Trophoblast cell (in vitro differentiated cells and primary cell): ENCODE measurements at regions not wholly inside any gene's neighbourhood (a gene's known extent, or its start where the extent isn't known, plus 50 kb on each side); places are given as distances from the start of the nearest gene placed in this dataset.

Source experiments
- DNase-seq, 2 donors: peaks; one replicate each; pipeline ENCODE4 v3.0.0-alpha.2; 2016
- H2AFZ ChIP-seq: 2 replicates; pipeline ENCODE4 v1.6.1; 2013; ENCODE audit warnings: low read length, moderate library complexity, mild to moderate bottlenecking; ENCODE audit not compliant: insufficient read depth, poor library complexity
- H2AK5ac ChIP-seq: 2 replicates; pipeline ENCODE4 v1.6.1; 2013; ENCODE audit warnings: mild to moderate bottlenecking, low read length
- H2BK120ac ChIP-seq: 2 replicates; pipeline ENCODE4 v1.6.1; 2013; ENCODE audit warnings: low read length, mild to moderate bottlenecking, moderate library complexity; ENCODE audit not compliant: insufficient read depth, poor library complexity
- H2BK12ac ChIP-seq: 2 replicates; pipeline ENCODE4 v1.6.1; 2013; ENCODE audit warnings: mild to moderate bottlenecking, low read length, moderate library complexity
- H2BK5ac ChIP-seq: 2 replicates; pipeline ENCODE4 v1.6.1; 2013; ENCODE audit warnings: low read length, low read depth, moderate library complexity, mild to moderate bottlenecking; ENCODE audit not compliant: poor library complexity
- H3K14ac ChIP-seq: 2 replicates; pipeline ENCODE4 v1.6.1; 2013; ENCODE audit warnings: mild to moderate bottlenecking, low read length
- H3K18ac ChIP-seq: 2 replicates; pipeline ENCODE4 v1.6.1; 2013; ENCODE audit warnings: mild to moderate bottlenecking, low read length
- H3K23ac ChIP-seq: 2 replicates; pipeline ENCODE4 v1.6.1; 2013; ENCODE audit warnings: low read length
- H3K27ac ChIP-seq: 2 replicates; pipeline ENCODE4 v1.5.1; 2013; ENCODE audit warnings: low read depth, mild to moderate bottlenecking, inconsistent platforms, low read length, moderate library complexity
- H3K27me3 ChIP-seq: 2 replicates; pipeline ENCODE4 v1.6.1; 2013; ENCODE audit warnings: inconsistent platforms, mild to moderate bottlenecking, low read length, moderate library complexity; ENCODE audit not compliant: insufficient read depth
- H3K36me3 ChIP-seq, 2 experiments: 1 replicate in 1 of 2; 2 replicates in 1 of 2; pipeline ENCODE4 v1.6.1; 2013; ENCODE audit warnings: low read length in 2 of 2, mild to moderate bottlenecking in 2 of 2, moderate library complexity in 1 of 2; ENCODE audit not compliant: insufficient read depth in 2 of 2, control insufficient read depth in 1 of 2
- H3K4ac ChIP-seq: 2 replicates; pipeline ENCODE4 v1.6.1; 2013; ENCODE audit warnings: low read depth, mild to moderate bottlenecking, low read length, moderate library complexity
- H3K4me1 ChIP-seq, 2 experiments: 1 replicate in 1 of 2; 2 replicates in 1 of 2; pipeline ENCODE4 v1.6.1; 2013; ENCODE audit warnings: low read length in 2 of 2, mild to moderate bottlenecking in 2 of 2, moderate library complexity in 1 of 2; ENCODE audit not compliant: insufficient read depth in 2 of 2, control insufficient read depth in 1 of 2
- H3K4me2 ChIP-seq: 2 replicates; pipeline ENCODE4 v1.6.1; 2013; ENCODE audit warnings: inconsistent platforms, mild to moderate bottlenecking, low read length, moderate library complexity
- H3K4me3 ChIP-seq: 2 replicates; pipeline ENCODE4 v1.5.1; 2013; ENCODE audit warnings: mild to moderate bottlenecking, low read depth, low read length, inconsistent platforms
- H3K79me1 ChIP-seq: one replicate; pipeline ENCODE4 v1.6.1; 2013; ENCODE audit warnings: low read length
- H3K79me2 ChIP-seq: 2 replicates; pipeline ENCODE4 v1.6.1; 2013; ENCODE audit warnings: low read length, mild to moderate bottlenecking; ENCODE audit not compliant: control insufficient read depth, insufficient read depth, poor library complexity
- H3K9ac ChIP-seq: 2 replicates; pipeline ENCODE4 v1.6.1; 2013; ENCODE audit warnings: mild to moderate bottlenecking, low read length
- H3K9me3 ChIP-seq: 2 replicates; pipeline ENCODE4 v1.6.1; 2013; ENCODE audit warnings: low read depth, mild to moderate bottlenecking, control low read depth, inconsistent platforms, low read length; ENCODE audit not compliant: insufficient read depth
- H4K12ac ChIP-seq: 2 replicates; pipeline ENCODE4 v1.6.1; 2013; ENCODE audit warnings: low read depth, mild to moderate bottlenecking, low read length, moderate library complexity
- H4K8ac ChIP-seq: 2 replicates; pipeline ENCODE4 v1.6.1; 2013; ENCODE audit warnings: low read depth, mild to moderate bottlenecking, low read length, moderate library complexity
- H4K91ac ChIP-seq: one replicate; pipeline ENCODE4 v1.6.1; 2013; ENCODE audit warnings: low read depth, mild to moderate bottlenecking, low read length, moderate library complexity
- WGBS: extraction: QIAGEN DNeasy Blood & Tissue Kit; methylation state at CpG from one replicate; pipeline ENCODE4 v1.1.7; 2013; ENCODE audit warnings: missing lambda C conversion rate; ENCODE audit not compliant: insufficient read length, insufficient coverage; ENCODE audit errors: extremely low coverage; 5-methylcytosine and 5-hydroxymethylcytosine counted together

- no peak overlapping the region for H2AFZ ChIP-seq
- no peak overlapping the region for H3K4me3 ChIP-seq
- no peak overlapping the region for H4K12ac ChIP-seq
- no peak overlapping the region for H3K23ac ChIP-seq
- H3K79me2 ChIP-seq: no peaks in the 10 kb centered on the region
- H4K8ac ChIP-seq: no peak overlapping the region
- H3K27ac ChIP-seq: no peak overlapping the region
- H3K4ac ChIP-seq: no peak overlapping the region
- H2BK12ac ChIP-seq: no peak overlapping the region
- H3K27me3 ChIP-seq: no peaks in the 10 kb centered on the region
- WGBS: no CpG with 5 or more reads among the region's 4 CpGs
- peaks cover 0 to 2% of the 10 kb centered on the region in 2 experiments for H3K4me1 ChIP-seq
- H2BK5ac ChIP-seq: no peak overlapping the region
- DNase-seq: no peak
- no peak overlapping the region for H3K14ac ChIP-seq
- no peaks in the 10 kb centered on the region for H3K79me1 ChIP-seq
- H3K18ac ChIP-seq: no peak overlapping the region
- no peak overlapping the region for H2BK120ac ChIP-seq
- no peaks in the 10 kb centered on the region for H3K36me3 ChIP-seq
- H4K91ac ChIP-seq: no peak overlapping the region
- H3K4me2 ChIP-seq: no peak overlapping the region
- no peak overlapping the region for H3K9ac ChIP-seq
- H3K9me3 ChIP-seq: no peaks in the 10 kb centered on the region
- no peak overlapping the region for H2AK5ac ChIP-seq
Observed at GRCh38 chr17:6244796-6245195, 174.6 kb downstream of the WSCD1 start.

DNA sequence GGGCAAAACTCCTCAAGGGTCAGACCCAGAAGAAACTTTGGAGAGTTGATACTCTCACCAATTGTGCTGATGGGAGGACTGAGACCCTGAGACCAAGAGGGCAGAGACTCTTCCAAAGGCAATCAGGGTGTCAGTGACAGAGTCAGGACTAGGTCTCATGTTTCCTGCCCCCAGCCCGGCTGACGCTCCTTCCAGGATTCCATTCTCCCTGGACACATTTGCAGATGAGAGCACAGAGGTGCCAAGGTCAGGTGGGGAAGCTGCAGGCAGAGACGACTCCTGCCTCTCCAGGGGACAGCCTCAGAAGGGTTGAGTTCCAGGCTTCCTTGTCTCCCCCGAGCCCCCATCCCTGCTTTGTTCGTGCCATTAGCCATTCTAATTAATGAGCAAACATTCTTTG lies 174.1 kb downstream of the WSCD1 start:
- Histone ChIP-seq H2AFZ (no peak overlapping the region), H3K4me1 (peaks cover 0 to 2% of the 10 kb centered on the region in 2 experiments), H2BK120ac (no peak overlapping the region), H3K79me2 (no peaks in the 10 kb centered on the region), H3K14ac (no peak overlapping the region), H3K9ac (no peak overlapping the region), H3K36me3 (no peaks in the 10 kb centered on the region), H2BK5ac (no peak overlapping the region), H3K23ac (no peak overlapping the region), H3K4me3 (no peak overlapping the region), H3K9me3 (no peaks in the 10 kb centered on the region), H3K27me3 (no peaks in the 10 kb centered on the region), H2AK5ac (no peak overlapping the region), H4K8ac (no peak overlapping the region), H3K4ac (no peak overlapping the region), H3K4me2 (no peak overlapping the region), H3K79me1 (no peaks in the 10 kb centered on the region), H3K18ac (no peak overlapping the region), H3K27ac (no peak overlapping the region), H2BK12ac (no peak overlapping the region), H4K91ac (no peak overlapping the region), H4K12ac (no peak overlapping the region)
- DNase-seq: no peak
- no CpG with 5 or more reads among the region's 5 CpGs for WGBS

- H3K4ac ChIP-seq: no peak overlapping the region
- H4K8ac ChIP-seq: no peak overlapping the region
- no peak overlapping the region for H3K14ac ChIP-seq
- no peak overlapping the region for H2AK5ac ChIP-seq
- H3K4me1 ChIP-seq: peaks cover 2% of the 10 kb centered on the region in 2 experiments
- H3K9ac ChIP-seq: no peak overlapping the region
- H3K79me2 ChIP-seq: no peaks in the 10 kb centered on the region
- H3K27ac ChIP-seq: no peak overlapping the region
- no peak overlapping the region for H4K91ac ChIP-seq
- H3K4me2 ChIP-seq: no peak overlapping the region
- no peaks in the 10 kb centered on the region for H3K27me3 ChIP-seq
- no peak for DNase-seq
- H2BK120ac ChIP-seq: no peak overlapping the region
- H3K36me3 ChIP-seq: no peaks in the 10 kb centered on the region
- H3K18ac ChIP-seq: no peak overlapping the region
- no peaks in the 10 kb centered on the region for H3K79me1 ChIP-seq
- H2AFZ ChIP-seq: no peak overlapping the region
- H4K12ac ChIP-seq: no peak overlapping the region
- H3K4me3 ChIP-seq: no peak overlapping the region
- H2BK12ac ChIP-seq: no peak overlapping the region
- H3K9me3 ChIP-seq: no peaks in the 10 kb centered on the region
- H2BK5ac ChIP-seq: no peak overlapping the region
- H3K23ac ChIP-seq: no peak overlapping the region
Observed at GRCh38 chr17:6243186-6243585, 173.0 kb downstream of the WSCD1 start.

GRCh38 chr17:6241996-6242395 lies 171.8 kb downstream of the WSCD1 start:
- H3K4me1 ChIP-seq: peaks cover 2 to 3% of the 10 kb centered on the region in 2 experiments
- H3K23ac ChIP-seq: no peak overlapping the region
- H4K8ac ChIP-seq: no peak overlapping the region
- no peak overlapping the region for H3K14ac ChIP-seq
- H3K27me3 ChIP-seq: no peaks in the 10 kb centered on the region
- H3K4me2 ChIP-seq: no peak overlapping the region
- no peak overlapping the region for H2BK12ac ChIP-seq
- WGBS: no CpG with 5 or more reads among the region's 4 CpGs
- H3K18ac ChIP-seq: no peak overlapping the region
- no peaks in the 10 kb centered on the region for H3K9me3 ChIP-seq
- H3K79me2 ChIP-seq: no peaks in the 10 kb centered on the region
- H4K91ac ChIP-seq: no peak overlapping the region
- DNase-seq: no peak
- no peak overlapping the region for H2BK120ac ChIP-seq
- H2AK5ac ChIP-seq: no peak overlapping the region
- H3K4me3 ChIP-seq: no peak overlapping the region
- H3K27ac ChIP-seq: no peak overlapping the region
- H2AFZ ChIP-seq: no peak overlapping the region
- H3K9ac ChIP-seq: no peak overlapping the region
- H2BK5ac ChIP-seq: no peak overlapping the region
- H3K36me3 ChIP-seq: no peaks in the 10 kb centered on the region
- no peak overlapping the region for H3K4ac ChIP-seq
- no peak overlapping the region for H4K12ac ChIP-seq
- H3K79me1 ChIP-seq: no peaks in the 10 kb centered on the region
